Esophagus squamous epithelium (tissue), 5 donors: ENCODE measurements at regions not wholly inside any gene's neighbourhood (a gene's known extent, or its start where the extent isn't known, plus 50 kb on each side); places are given as distances from the start of the nearest gene placed in this dataset.

Experiments
- DNase-seq: peaks from one replicate; lab custom pipeline; 2025; lab: John Stamatoyannopoulos, UW
- H3K27ac ChIP-seq, 4 donors: fragments of 200-600 bp; sonication (generic); one replicate each; pipeline ENCODE4 v1.5.1; 2016 to 2019; ENCODE audit warnings: mild to moderate bottlenecking in 1 of 4
- H3K27me3 ChIP-seq, 4 donors: fragments of 200-600 bp; sonication (generic); 1 replicate in 3 of 4; 2 replicates in 1 of 4; pipeline versions ENCODE4 v1.5.1 to v1.6.0; 2017 to 2021; ENCODE audit warnings: antibody characterized with exemption in 1 of 4
- H3K36me3 ChIP-seq, 3 donors: fragments of 200-600 bp; sonication (generic); one replicate each; pipeline ENCODE4 v1.5.1; 2016 to 2019
- H3K4me1 ChIP-seq, 3 donors: fragments of 200-600 bp; sonication (generic); one replicate each; pipeline ENCODE4 v1.5.1; 2017 to 2019
- H3K4me3 ChIP-seq, 4 donors: fragments of 200-600 bp; sonication (generic); 1 replicate in 3 of 4; 2 replicates in 1 of 4; pipeline ENCODE4 v1.5.1; 2016 to 2019; ENCODE audit warnings: mild to moderate bottlenecking in 2 of 4, moderate library complexity in 1 of 4
- H3K9me3 ChIP-seq, 3 donors: fragments of 200-600 bp; sonication (generic); one replicate each; pipeline ENCODE4 v1.5.1; 2016 to 2019
- POLR2A ChIP-seq, 4 donors: fragments of 450-650 bp; IDR thresholded peaks; one replicate each; pipeline ENCODE4 v1.6.1; 2017; ENCODE audit warnings: antibody characterized with exemption in 4 of 4, mild to moderate bottlenecking in 4 of 4, moderate library complexity in 3 of 4
- WGBS, 2 donors: methylation state at CpG; one replicate each; pipeline ENCODE4 v1.1.5; 2018; 5-methylcytosine and 5-hydroxymethylcytosine counted together
- intact Hi-C: fragments of 100-400 bp; cut with DNase I; formaldehyde crosslinking; loops from one replicate; pipeline ENCODE4 v1.15.0; 2022
- TF ChIP-seq, protein P1 (sequence below), 6 experiments: fragments of 450-650 bp in 4 of 6; fragments of 200-600 bp in 2 of 6; sonication (generic) in 2 of 6; IDR thresholded peaks; one replicate each; pipeline ENCODE4 v1.5.1; 2016 to 2019; ENCODE audit warnings: antibody characterized with exemption in 6 of 6, mild to moderate bottlenecking in 4 of 6, moderate library complexity in 4 of 6
- donor health status: DM: yes; HTN: yes; CAD: no.

DNA sequence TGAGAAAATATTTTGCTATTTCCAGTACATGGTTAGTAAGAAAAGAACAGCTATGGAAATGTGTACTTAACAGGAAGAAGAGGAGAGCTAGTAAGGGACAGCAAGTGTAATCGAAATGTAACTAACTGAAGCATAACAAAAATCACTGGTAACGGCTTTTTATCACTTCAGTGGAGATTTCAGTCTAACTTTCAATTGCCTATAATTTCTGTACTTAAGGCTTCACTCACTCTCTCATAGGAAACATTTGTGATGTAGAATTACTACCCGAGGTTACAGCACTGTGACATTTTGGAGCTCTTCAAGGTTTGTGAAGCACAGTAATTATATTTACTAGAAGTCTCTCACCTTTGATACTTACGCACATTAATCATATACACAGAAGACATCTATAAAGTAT lies 1119.1 kb downstream of the AMY1C start:
- Histone ChIP-seq H3K27ac (no peak overlapping the region), H3K4me3 (no peak overlapping the region), H3K4me1 (no peaks in the 10 kb centered on the region), H3K36me3 (no peaks in the 10 kb centered on the region), H3K27me3 (no peaks in the 10 kb centered on the region), H3K9me3 (no peaks in the 10 kb centered on the region)
- 59 to 63% methylated on average over 4 of the region's 4 CpGs for WGBS, 2 donors
- DNase-seq = no peak
- intact Hi-C loops = no loop called here
- TF ChIP-seq, protein P1, sequence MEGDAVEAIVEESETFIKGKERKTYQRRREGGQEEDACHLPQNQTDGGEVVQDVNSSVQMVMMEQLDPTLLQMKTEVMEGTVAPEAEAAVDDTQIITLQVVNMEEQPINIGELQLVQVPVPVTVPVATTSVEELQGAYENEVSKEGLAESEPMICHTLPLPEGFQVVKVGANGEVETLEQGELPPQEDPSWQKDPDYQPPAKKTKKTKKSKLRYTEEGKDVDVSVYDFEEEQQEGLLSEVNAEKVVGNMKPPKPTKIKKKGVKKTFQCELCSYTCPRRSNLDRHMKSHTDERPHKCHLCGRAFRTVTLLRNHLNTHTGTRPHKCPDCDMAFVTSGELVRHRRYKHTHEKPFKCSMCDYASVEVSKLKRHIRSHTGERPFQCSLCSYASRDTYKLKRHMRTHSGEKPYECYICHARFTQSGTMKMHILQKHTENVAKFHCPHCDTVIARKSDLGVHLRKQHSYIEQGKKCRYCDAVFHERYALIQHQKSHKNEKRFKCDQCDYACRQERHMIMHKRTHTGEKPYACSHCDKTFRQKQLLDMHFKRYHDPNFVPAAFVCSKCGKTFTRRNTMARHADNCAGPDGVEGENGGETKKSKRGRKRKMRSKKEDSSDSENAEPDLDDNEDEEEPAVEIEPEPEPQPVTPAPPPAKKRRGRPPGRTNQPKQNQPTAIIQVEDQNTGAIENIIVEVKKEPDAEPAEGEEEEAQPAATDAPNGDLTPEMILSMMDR (IDR thresholded peaks at IDR 0.05) = no peak
- TF ChIP-seq POLR2A (IDR thresholded peaks at IDR 0.05) = no peak

DNA sequence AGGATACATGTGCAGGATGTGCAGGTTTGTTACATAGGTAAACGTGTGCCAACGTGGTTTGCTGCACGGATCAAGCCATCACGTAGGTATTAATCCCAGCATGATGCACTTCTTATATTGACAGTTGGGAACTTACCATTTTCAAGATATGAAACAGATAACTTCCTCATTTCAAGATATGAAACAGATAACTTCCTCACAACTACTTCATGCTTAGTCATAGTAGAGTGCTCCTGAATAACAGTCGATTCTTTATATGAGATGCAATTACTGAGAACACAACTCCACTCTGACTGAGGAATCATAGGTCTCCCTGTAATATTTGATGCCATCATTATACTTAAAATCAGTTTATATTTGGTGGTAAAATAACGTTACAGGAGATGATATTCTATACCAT lies 1124.3 kb downstream of the AMY1C start:
- no peak for DNase-seq
- H3K36me3 ChIP-seq = no peaks in the 10 kb centered on the region
- no peaks in the 10 kb centered on the region for H3K4me1 ChIP-seq
- no peaks in the 10 kb centered on the region for H3K27me3 ChIP-seq
- 65 to 67% methylated on average over 6 of the region's 6 CpGs for WGBS, 2 donors
- intact Hi-C loops = no loop called here
- H3K9me3 ChIP-seq = no peaks in the 10 kb centered on the region
- H3K27ac ChIP-seq = no peak overlapping the region
- TF ChIP-seq, protein P1 (IDR thresholded peaks at IDR 0.05) = no peak
- TF ChIP-seq POLR2A (IDR thresholded peaks at IDR 0.05) = no peak
- no peak overlapping the region for H3K4me3 ChIP-seq

DNA sequence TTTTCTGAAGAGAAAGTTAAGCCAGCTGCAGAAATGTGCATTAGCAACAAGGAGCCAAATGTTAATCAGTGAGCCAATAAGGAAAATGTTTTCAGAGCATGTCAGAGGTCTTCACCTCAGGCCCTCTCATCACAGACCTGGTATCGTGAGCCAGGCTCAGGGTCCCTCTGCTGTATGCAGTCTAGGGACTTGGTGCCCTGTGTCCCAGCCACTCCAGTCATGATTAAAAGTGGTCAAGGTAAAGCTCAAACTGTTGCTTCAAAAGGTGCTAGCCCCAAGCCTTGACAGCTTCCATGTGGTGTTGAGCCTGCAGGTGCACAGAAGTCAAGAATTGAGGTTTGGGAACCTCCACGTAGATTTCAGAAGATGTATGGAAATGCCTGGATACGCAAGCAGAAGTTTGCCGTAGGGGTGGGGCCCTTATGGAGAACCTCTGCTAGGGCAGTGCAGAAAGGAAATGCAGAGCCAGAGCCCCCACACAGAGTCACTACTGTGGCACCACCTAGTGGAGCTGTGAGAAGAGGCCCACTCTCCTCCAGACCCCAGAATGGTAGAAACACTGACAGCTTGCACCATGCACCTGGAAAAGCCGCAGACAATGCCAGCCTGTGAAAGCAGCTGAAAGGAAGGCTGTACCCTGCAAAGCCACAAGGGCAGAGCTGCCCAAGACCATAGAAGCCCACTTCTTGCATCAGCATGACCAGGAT lies 1128.7 kb downstream of the AMY1C start:
- H3K36me3 ChIP-seq = no peaks in the 10 kb centered on the region
- WGBS, 2 donors = 44 to 48% methylated on average over 4 to 5 of the region's 5 CpGs
- no peak overlapping the region for H3K27ac ChIP-seq
- no peak for DNase-seq
- intact Hi-C loops = no loop called here
- H3K27me3 ChIP-seq = no peaks in the 10 kb centered on the region
- no peaks in the 10 kb centered on the region for H3K9me3 ChIP-seq
- no peak for TF ChIP-seq POLR2A (IDR thresholded peaks at IDR 0.05)
- TF ChIP-seq, protein P1 (IDR thresholded peaks at IDR 0.05) = no peak
- H3K4me1 ChIP-seq = no peaks in the 10 kb centered on the region
- no peak overlapping the region for H3K4me3 ChIP-seq

DNA sequence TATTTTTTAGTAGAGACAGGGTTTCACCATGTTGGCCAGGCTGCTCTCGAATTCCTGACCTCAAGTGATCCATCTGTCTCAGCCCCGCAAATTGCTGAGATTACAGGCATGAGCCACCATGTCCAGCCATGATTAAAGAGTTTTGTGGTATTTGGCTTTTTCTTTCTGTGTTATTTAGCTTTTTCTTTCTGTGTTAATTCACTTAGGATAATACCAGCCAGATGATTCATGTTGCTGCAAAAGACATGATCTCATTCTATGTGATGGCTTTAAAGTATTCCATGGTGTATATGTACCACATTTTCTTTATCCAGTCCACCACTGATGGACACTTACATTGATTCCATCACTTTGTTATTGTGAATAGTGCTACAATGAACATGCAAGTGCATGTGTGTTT lies 1135.2 kb downstream of the AMY1C start:
- no peaks in the 10 kb centered on the region for H3K36me3 ChIP-seq
- TF ChIP-seq, protein P1 (IDR thresholded peaks at IDR 0.05) = no peak
- no peak for TF ChIP-seq POLR2A (IDR thresholded peaks at IDR 0.05)
- H3K4me3 ChIP-seq = no peak overlapping the region
- intact Hi-C loops = no loop called here
- no peak for DNase-seq
- no peaks in the 10 kb centered on the region for H3K4me1 ChIP-seq
- 23 to 47% methylated on average over 2 of the region's 2 CpGs for WGBS, 2 donors
- H3K27ac ChIP-seq = no peak overlapping the region
- H3K27me3 ChIP-seq = no peaks in the 10 kb centered on the region
- H3K9me3 ChIP-seq = no peaks in the 10 kb centered on the region

DNA sequence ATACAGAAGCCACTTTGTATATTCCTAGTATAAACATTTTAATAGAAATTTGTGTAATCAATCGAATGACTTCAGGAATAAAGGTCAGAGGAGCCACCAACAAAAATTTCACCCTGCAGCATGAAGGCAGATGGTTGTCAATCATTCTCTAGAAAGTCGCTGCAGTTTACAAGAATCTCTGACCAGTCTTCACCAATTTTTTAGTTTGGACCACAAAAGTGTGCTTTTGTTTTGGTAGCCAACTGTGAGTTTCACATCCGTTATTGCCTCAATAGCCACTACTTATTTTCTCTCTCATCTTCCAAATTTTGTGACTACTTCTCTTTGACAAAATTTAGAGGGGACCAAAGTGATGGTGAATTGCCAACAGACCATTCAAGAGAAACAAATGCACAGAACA lies 1155.6 kb downstream of the AMY1C start:
- WGBS, 2 donors = 65 to 68% methylated on average over 3 of the region's 3 CpGs
- no peaks in the 10 kb centered on the region for H3K4me1 ChIP-seq
- no peak overlapping the region for H3K27ac ChIP-seq
- intact Hi-C loops = no loop called here
- H3K36me3 ChIP-seq = no peaks in the 10 kb centered on the region
- TF ChIP-seq, protein P1 (IDR thresholded peaks at IDR 0.05) = no peak
- no peak for TF ChIP-seq POLR2A (IDR thresholded peaks at IDR 0.05)
- peaks cover 0 to 13% (median 0%) of the 10 kb centered on the region in 3 donors for H3K9me3 ChIP-seq
- H3K27me3 ChIP-seq = no peaks in the 10 kb centered on the region
- H3K4me3 ChIP-seq = no peak overlapping the region
- no peak for DNase-seq
